ENCODE measurements at regions not wholly inside any gene's neighbourhood (a gene's known extent, or its start where the extent isn't known, plus 50 kb on each side); places are given as distances from the start of the nearest gene placed in this dataset.

DNA sequence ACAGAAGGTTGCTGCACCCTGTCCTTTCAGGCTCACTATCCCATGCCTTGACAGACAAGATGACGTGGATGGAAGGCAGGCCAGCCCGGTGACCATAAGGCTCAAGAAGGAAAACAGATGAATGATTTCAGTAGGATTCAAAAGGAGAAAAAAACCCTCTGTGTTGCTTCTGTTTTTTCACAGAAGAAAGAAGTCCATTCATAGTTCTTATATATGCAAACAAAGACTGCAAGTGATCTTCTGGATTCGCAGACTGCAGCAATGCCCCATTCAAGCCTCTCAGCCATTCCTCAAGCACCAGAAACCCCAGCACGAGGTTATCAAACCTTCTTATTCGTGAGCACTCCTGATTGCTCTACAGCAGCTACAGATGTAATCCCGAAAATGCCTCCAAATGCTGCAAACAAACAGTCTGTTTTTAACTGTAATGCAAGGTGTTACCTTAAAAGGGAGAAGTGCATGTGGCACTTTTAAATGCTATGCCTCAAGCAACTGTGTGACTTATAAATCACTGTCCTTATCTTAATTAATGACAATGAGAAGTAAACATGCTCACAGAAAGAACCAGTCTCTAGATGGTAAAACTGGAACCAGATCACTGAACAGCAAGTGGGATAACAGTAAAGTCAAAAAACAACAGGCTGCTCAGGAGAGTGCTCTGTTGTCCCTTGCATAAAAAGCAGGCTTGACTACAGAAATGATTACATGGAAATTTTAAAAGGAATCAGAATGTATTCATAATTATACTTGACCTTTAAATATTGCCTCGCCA lies 173.9 kb downstream of the HHIPL2 start:
- TF ChIP-seq, protein P1, sequence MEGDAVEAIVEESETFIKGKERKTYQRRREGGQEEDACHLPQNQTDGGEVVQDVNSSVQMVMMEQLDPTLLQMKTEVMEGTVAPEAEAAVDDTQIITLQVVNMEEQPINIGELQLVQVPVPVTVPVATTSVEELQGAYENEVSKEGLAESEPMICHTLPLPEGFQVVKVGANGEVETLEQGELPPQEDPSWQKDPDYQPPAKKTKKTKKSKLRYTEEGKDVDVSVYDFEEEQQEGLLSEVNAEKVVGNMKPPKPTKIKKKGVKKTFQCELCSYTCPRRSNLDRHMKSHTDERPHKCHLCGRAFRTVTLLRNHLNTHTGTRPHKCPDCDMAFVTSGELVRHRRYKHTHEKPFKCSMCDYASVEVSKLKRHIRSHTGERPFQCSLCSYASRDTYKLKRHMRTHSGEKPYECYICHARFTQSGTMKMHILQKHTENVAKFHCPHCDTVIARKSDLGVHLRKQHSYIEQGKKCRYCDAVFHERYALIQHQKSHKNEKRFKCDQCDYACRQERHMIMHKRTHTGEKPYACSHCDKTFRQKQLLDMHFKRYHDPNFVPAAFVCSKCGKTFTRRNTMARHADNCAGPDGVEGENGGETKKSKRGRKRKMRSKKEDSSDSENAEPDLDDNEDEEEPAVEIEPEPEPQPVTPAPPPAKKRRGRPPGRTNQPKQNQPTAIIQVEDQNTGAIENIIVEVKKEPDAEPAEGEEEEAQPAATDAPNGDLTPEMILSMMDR (IDR thresholded peaks at IDR 0.05) = no peak
- TF ChIP-seq EP300 (IDR thresholded peaks at IDR 0.05; ENCODE audit: low read depth) = no peak
